H9 (cell line): ENCODE measurements at regions not wholly inside any gene's neighbourhood (a gene's known extent, or its start where the extent isn't known, plus 50 kb on each side); places are given as distances from the start of the nearest gene placed in this dataset.

Experiments
- DNase-seq: peaks from one replicate; pipeline ENCODE4 v3.0.0-alpha.2; 2017
- H2AFZ ChIP-seq: one replicate; pipeline ENCODE4 v1.6.1; 2013; ENCODE audit warnings: mild to moderate bottlenecking, low read length, control low read depth, moderate library complexity
- H2AK5ac ChIP-seq: 2 replicates; pipeline ENCODE4 v1.6.1; 2013; ENCODE audit warnings: low read length, control low read depth, mixed read lengths; ENCODE audit not compliant: insufficient read length
- H2BK120ac ChIP-seq: one replicate; pipeline ENCODE4 v1.6.1; 2013; ENCODE audit warnings: low read depth, mild to moderate bottlenecking, low read length, control low read depth, inconsistent platforms; ENCODE audit not compliant: poor library complexity, severe bottlenecking
- H2BK12ac ChIP-seq: 2 replicates; pipeline ENCODE4 v1.6.1; 2013; ENCODE audit warnings: low read length, control low read depth, mixed read lengths, low read depth; ENCODE audit not compliant: insufficient read length
- H2BK15ac ChIP-seq: 2 replicates; pipeline ENCODE4 v1.6.1; 2013; ENCODE audit warnings: low read depth, low read length, control low read depth
- H2BK20ac ChIP-seq: one replicate; pipeline ENCODE4 v1.6.1; 2013; ENCODE audit warnings: low read depth, mild to moderate bottlenecking, low read length, control low read depth, inconsistent platforms; ENCODE audit not compliant: poor library complexity, severe bottlenecking
- H2BK5ac ChIP-seq: 2 replicates; pipeline ENCODE4 v1.6.1; 2013; ENCODE audit warnings: low read length, control low read depth, mixed read lengths; ENCODE audit not compliant: insufficient read length
- H3K14ac ChIP-seq: 2 replicates; pipeline ENCODE4 v1.6.1; 2013; ENCODE audit warnings: low read length, control low read depth; ENCODE audit not compliant: insufficient read depth
- H3K18ac ChIP-seq: 2 replicates; pipeline ENCODE4 v1.6.1; 2013; ENCODE audit warnings: low read depth, mild to moderate bottlenecking, mixed read lengths, low read length, control low read depth; ENCODE audit not compliant: insufficient read length
- H3K23ac ChIP-seq: 2 replicates; pipeline ENCODE4 v1.6.1; 2013; ENCODE audit warnings: low read length, control low read depth, mixed read lengths, low read depth; ENCODE audit not compliant: insufficient read length
- H3K23me2 ChIP-seq: 2 replicates; pipeline ENCODE4 v1.6.1; 2013; ENCODE audit warnings: low read depth, mild to moderate bottlenecking, mixed read lengths, low read length, control low read depth; ENCODE audit not compliant: insufficient read length, poor library complexity, severe bottlenecking
- H3K27ac ChIP-seq: 2 replicates; pipeline ENCODE4 v1.5.1; 2013; ENCODE audit warnings: low read length, control low read depth, mixed read lengths, low read depth; ENCODE audit not compliant: insufficient read length
- H3K27me3 ChIP-seq: 2 replicates; pipeline ENCODE4 v1.6.1; 2013; ENCODE audit warnings: low read length, control low read depth, inconsistent platforms; ENCODE audit not compliant: insufficient read depth
- H3K4ac ChIP-seq: 2 replicates; pipeline ENCODE4 v1.6.1; 2013; ENCODE audit warnings: low read depth, mild to moderate bottlenecking, control low read depth, inconsistent platforms, low read length, moderate library complexity
- H3K4me1 ChIP-seq: 2 replicates; pipeline ENCODE4 v1.6.1; 2013; ENCODE audit warnings: low read length, control low read depth, inconsistent platforms; ENCODE audit not compliant: insufficient read depth
- H3K4me2 ChIP-seq: 2 replicates; pipeline ENCODE4 v1.6.1; 2013; ENCODE audit warnings: low read length, control low read depth, mixed read lengths; ENCODE audit not compliant: insufficient read length, insufficient read depth
- H3K56ac ChIP-seq: 2 replicates; pipeline ENCODE4 v1.6.1; 2013; ENCODE audit warnings: low read depth, mild to moderate bottlenecking, mixed read lengths, low read length, control low read depth; ENCODE audit not compliant: insufficient read length
- H3K79me1 ChIP-seq: 2 replicates; pipeline ENCODE4 v1.6.1; 2013; ENCODE audit warnings: low read depth, mild to moderate bottlenecking, moderate library complexity, low read length, control low read depth, inconsistent platforms; ENCODE audit not compliant: insufficient read depth, poor library complexity, severe bottlenecking
- H3K79me2 ChIP-seq: 2 replicates; pipeline ENCODE4 v1.6.1; 2013; ENCODE audit warnings: low read length, control low read depth, inconsistent platforms; ENCODE audit not compliant: insufficient read depth
- H3K9ac ChIP-seq: 2 replicates; pipeline ENCODE4 v1.6.1; 2013; ENCODE audit warnings: low read length, control low read depth, mixed read lengths; ENCODE audit not compliant: insufficient read length; ENCODE audit errors: extremely low read depth
- H3K9me3 ChIP-seq: one replicate; pipeline ENCODE4 v1.6.1; 2013; ENCODE audit warnings: low read depth, low read length, inconsistent platforms; ENCODE audit not compliant: control insufficient read depth
- H3T11ph ChIP-seq: one replicate; pipeline ENCODE4 v1.6.1; 2013; ENCODE audit warnings: mild to moderate bottlenecking, low read length, control low read depth, inconsistent platforms
- H4K20me1 ChIP-seq: one replicate; pipeline ENCODE4 v1.6.1; 2013; ENCODE audit not compliant: control insufficient read depth, insufficient read length, insufficient read depth
- H4K5ac ChIP-seq: 2 replicates; pipeline ENCODE4 v1.6.1; 2013; ENCODE audit warnings: low read depth, mild to moderate bottlenecking, mixed read lengths, low read length, control low read depth; ENCODE audit not compliant: insufficient read length
- H4K8ac ChIP-seq: replicated peaks from 2 replicates; pipeline ENCODE4 v1.6.1; 2013; ENCODE audit warnings: low read length, control low read depth, mixed read lengths, low read depth; ENCODE audit not compliant: insufficient read length
- H4K91ac ChIP-seq: 2 replicates; pipeline ENCODE4 v1.6.1; 2013; ENCODE audit warnings: low read depth, mild to moderate bottlenecking, moderate library complexity, mixed read lengths, low read length, control low read depth; ENCODE audit not compliant: insufficient read length
- H3K27ac Mint-ChIP-seq, 3 experiments: 2 replicates in 2 of 3; 3 replicates in 1 of 3; pipeline ENCODE4 v1.8.0; 2020 to 2021; ENCODE audit warnings: mixed read lengths in 3 of 3, mild to moderate bottlenecking in 1 of 3, moderate library complexity in 1 of 3
- H3K27me3 Mint-ChIP-seq: 2 replicates; pipeline ENCODE4 v1.8.0; 2021; ENCODE audit warnings: low read depth, mild to moderate bottlenecking, moderate library complexity, mixed read lengths
- H3K36me3 Mint-ChIP-seq, 3 experiments: 2 replicates in 2 of 3; 3 replicates in 1 of 3; pipeline ENCODE4 v1.8.0; 2020 to 2021; ENCODE audit warnings: low read depth in 3 of 3, mixed read lengths in 3 of 3; ENCODE audit not compliant: insufficient read depth in 1 of 3
- H3K4me1 Mint-ChIP-seq, 2 experiments: 2 replicates each; pipeline ENCODE4 v1.8.0; 2020; ENCODE audit warnings: mixed read lengths in 2 of 2
- H3K4me3 Mint-ChIP-seq, 2 experiments: 2 replicates in 1 of 2; 3 replicates in 1 of 2; pipeline ENCODE4 v1.8.0; 2020 to 2021; ENCODE audit warnings: mild to moderate bottlenecking in 2 of 2, mixed read lengths in 2 of 2, moderate library complexity in 1 of 2
- H3K9me3 Mint-ChIP-seq, 2 experiments: 2 replicates in 1 of 2; 3 replicates in 1 of 2; pipeline ENCODE4 v1.8.0; 2020; ENCODE audit warnings: mild to moderate bottlenecking in 2 of 2, mixed read lengths in 2 of 2, moderate library complexity in 1 of 2
- CTCF ChIP-seq: fragments of 200-600 bp; sonication (generic); conservative IDR thresholded peaks from 3 replicates; pipeline ENCODE4 v1.8.0; 2021; ENCODE audit warnings: antibody characterized with exemption, mild to moderate bottlenecking
- WGBS: extraction: QIAGEN DNeasy Blood & Tissue Kit; methylation state at CpG from one replicate; pipeline ENCODE4 v1.1.7; 2013; ENCODE audit warnings: missing lambda C conversion rate, low lambda C conversion rate, mixed read lengths; ENCODE audit not compliant: insufficient read length; ENCODE audit errors: extremely low coverage; 5-methylcytosine and 5-hydroxymethylcytosine counted together

GRCh38 chr10:78388331-78389050 is 354.8 kb downstream of the RPS24 start:
- H3K79me1 ChIP-seq: no peaks in the 10 kb centered on the region
- no peaks in the 10 kb centered on the region for H3K4me1 ChIP-seq
- Mint-ChIP-seq H3K27ac (no peak overlapping the region; a peak in 1 of 7 replicates), H3K4me3 (no peak overlapping the region), H3K4me1 (peaks cover 6 to 7% of the 10 kb centered on the region in 2 experiments; a peak in 2 of 4 replicates), H3K36me3 (no peaks in the 10 kb centered on the region), H3K9me3 (no peaks in the 10 kb centered on the region; a peak in 1 of 5 replicates), H3K27me3 (peaks cover 17% of the 10 kb centered on the region)
- H3K14ac ChIP-seq: no peak overlapping the region
- no peaks in the 10 kb centered on the region for H3K9me3 ChIP-seq
- H2AK5ac ChIP-seq: no peak overlapping the region
- H3K23ac ChIP-seq: no peak overlapping the region
- H3K27ac ChIP-seq: no peak overlapping the region
- no peak overlapping the region for H2BK120ac ChIP-seq
- H2BK5ac ChIP-seq: no peak overlapping the region
- H3K4me2 ChIP-seq: no peak overlapping the region
- no peak overlapping the region for H3T11ph ChIP-seq
- H2AFZ ChIP-seq: no peak overlapping the region
- WGBS: no CpG with 5 or more reads among the region's 9 CpGs
- H3K23me2 ChIP-seq: no peaks in the 10 kb centered on the region
- H3K56ac ChIP-seq: no peak overlapping the region
- no peak overlapping the region for H3K18ac ChIP-seq
- no peak overlapping the region for H2BK15ac ChIP-seq
- H2BK20ac ChIP-seq: no peak overlapping the region
- no peaks in the 10 kb centered on the region for H4K20me1 ChIP-seq
- no peak for DNase-seq
- H4K5ac ChIP-seq: no peak overlapping the region
- H3K4ac ChIP-seq: no peak overlapping the region
- H3K27me3 ChIP-seq: no peaks in the 10 kb centered on the region
- H2BK12ac ChIP-seq: no peak overlapping the region
- no peak overlapping the region for H3K9ac ChIP-seq
- no peaks in the 10 kb centered on the region for H3K79me2 ChIP-seq
- H4K8ac ChIP-seq: no peak overlapping the region
- H4K91ac ChIP-seq: no peak overlapping the region
- TF ChIP-seq CTCF: no peak
